ENCODE measurements at regions not wholly inside any gene's neighbourhood (a gene's known extent, or its start where the extent isn't known, plus 50 kb on each side); places are given as distances from the start of the nearest gene placed in this dataset.
"Not testable (repeated sequence)": the region's sequence is repeated elsewhere in the genome, so short reads cannot be mapped to it uniquely, and the experiment has no call there.

- H4K20me1 ChIP-seq (replicated peaks; ENCODE audit: control insufficient read depth, extremely low read depth, insufficient read depth, low read length): no peaks in the 10 kb centered on the region
- ChIA-PET CTCF (no interaction called here), POLR2A (no interaction called here)
- H3K9me3 ChIP-seq (replicated peaks; ENCODE audit: control insufficient read depth, insufficient read depth, low read length): no peaks in the 10 kb centered on the region
- TF ChIP-seq MAX (IDR thresholded peaks at IDR 0.05; ENCODE audit: insufficient read depth, insufficient read length) (no peak), MYC (IDR thresholded peaks at IDR 0.05; ENCODE audit: low read depth, low read length) (no peak), JUN (IDR thresholded peaks at IDR 0.05; ENCODE audit: borderline replicate concordance, insufficient read depth, insufficient read length, low read depth) (no peak), GATA2 (IDR thresholded peaks at IDR 0.05; ENCODE audit: insufficient read depth, insufficient read length, low read depth, low read length) (no peak), FOS (IDR thresholded peaks at IDR 0.05; ENCODE audit: borderline replicate concordance, insufficient read depth, low read length) (no peak), CTCF (IDR thresholded peaks at IDR 0.05; ENCODE audit: extremely low read depth in 1 of 2, insufficient read depth in 1 of 2, low read depth in 1 of 2, low read length in 2 of 2) (no peak)
- H3K79me2 ChIP-seq (ENCODE audit: control insufficient read depth, insufficient read depth, low read length): no peaks in the 10 kb centered on the region
- H3K4me2 ChIP-seq (ENCODE audit: insufficient read depth, low read length): no peak overlapping the region
- intact Hi-C loops (cut with micrococcal nuclease): no loop called here
- DNase-seq (ENCODE audit: low read depth, low spot score) (no peak), FAIRE-seq (no peak)
- no peaks in the 10 kb centered on the region for H3K27me3 ChIP-seq (ENCODE audit: control insufficient read depth in 2 of 2, insufficient read depth in 2 of 2, low read length in 2 of 2)
- no peak overlapping the region for H3K27ac ChIP-seq (ENCODE audit: insufficient read depth, low read depth, low read length)
- H3K9me1 ChIP-seq (replicated peaks; ENCODE audit: control insufficient read depth, extremely low read depth, insufficient read depth, low read length): no peaks in the 10 kb centered on the region
- no TSS peak for BruUV-seq (replicated peaks)
- H3K4me1 ChIP-seq (ENCODE audit: control insufficient read depth, extremely low read depth, insufficient read depth, low read length): no peaks in the 10 kb centered on the region
- dilution Hi-C loops (cut with MboI; ENCODE audit: extremely low pct_ligation_motif_present, low sequenced_read_pairs): no loop called here
- no peaks in the 10 kb centered on the region for H3K36me3 ChIP-seq (ENCODE audit: control insufficient read depth in 2 of 2, extremely low read depth in 1 of 2, insufficient read depth in 2 of 2, low read length in 2 of 2)
- H3K4me3 ChIP-seq (replicated peaks in 1 of 3; ENCODE audit: insufficient read depth in 1 of 3, low read depth in 1 of 3, low read length in 3 of 3): no peak overlapping the region
- H3K9ac ChIP-seq (replicated peaks; ENCODE audit: extremely low read depth, insufficient read depth, low read length): no peak overlapping the region
- H2AFZ ChIP-seq (ENCODE audit: low read depth, low read length): no peak overlapping the region
These were observed 171.2 kb downstream of the C11orf91 start for GRCh38 chr11:33529461-33529860.

GRCh38 chr11:33527738-33528137, 172.9 kb downstream of the C11orf91 start:
- DNase-seq (ENCODE audit: low read depth, low spot score); H3K9me3 ChIP-seq (replicated peaks; ENCODE audit: control insufficient read depth, insufficient read depth, low read length); FAIRE-seq; POLR2A ChIA-PET; H3K79me2 ChIP-seq (ENCODE audit: control insufficient read depth, insufficient read depth, low read length); H3K36me3 ChIP-seq (ENCODE audit: control insufficient read depth in 2 of 2, extremely low read depth in 1 of 2, insufficient read depth in 2 of 2, low read length in 2 of 2); BruUV-seq (replicated peaks); H3K27ac ChIP-seq (ENCODE audit: insufficient read depth, low read depth, low read length); H4K20me1 ChIP-seq (replicated peaks; ENCODE audit: control insufficient read depth, extremely low read depth, insufficient read depth, low read length); H3K9ac ChIP-seq (replicated peaks; ENCODE audit: extremely low read depth, insufficient read depth, low read length); intact Hi-C loops (cut with micrococcal nuclease); H2AFZ ChIP-seq (ENCODE audit: low read depth, low read length); H3K9me1 ChIP-seq (replicated peaks; ENCODE audit: control insufficient read depth, extremely low read depth, insufficient read depth, low read length); CTCF ChIA-PET; H3K4me3 ChIP-seq (replicated peaks in 1 of 3; ENCODE audit: insufficient read depth in 1 of 3, low read depth in 1 of 3, low read length in 3 of 3); dilution Hi-C loops (cut with MboI; ENCODE audit: extremely low pct_ligation_motif_present, low sequenced_read_pairs); H3K4me2 ChIP-seq (ENCODE audit: insufficient read depth, low read length); H3K27me3 ChIP-seq (ENCODE audit: control insufficient read depth in 2 of 2, insufficient read depth in 2 of 2, low read length in 2 of 2); H3K4me1 ChIP-seq (ENCODE audit: control insufficient read depth, extremely low read depth, insufficient read depth, low read length): not testable (repeated sequence)
